HG03520 (cell line): ENCODE measurements at regions not wholly inside any gene's neighbourhood (a gene's known extent, or its start where the extent isn't known, plus 50 kb on each side); places are given as distances from the start of the nearest gene placed in this dataset.

Experiments used
- ATAC-seq: cut with Tn5 transposase; IDR thresholded peaks from one replicate; pipeline ENCODE4 v1.9.1; 2021; ENCODE audit warnings: mild to moderate bottlenecking, moderate library complexity; ENCODE audit not compliant: unreplicated experiment

DNA sequence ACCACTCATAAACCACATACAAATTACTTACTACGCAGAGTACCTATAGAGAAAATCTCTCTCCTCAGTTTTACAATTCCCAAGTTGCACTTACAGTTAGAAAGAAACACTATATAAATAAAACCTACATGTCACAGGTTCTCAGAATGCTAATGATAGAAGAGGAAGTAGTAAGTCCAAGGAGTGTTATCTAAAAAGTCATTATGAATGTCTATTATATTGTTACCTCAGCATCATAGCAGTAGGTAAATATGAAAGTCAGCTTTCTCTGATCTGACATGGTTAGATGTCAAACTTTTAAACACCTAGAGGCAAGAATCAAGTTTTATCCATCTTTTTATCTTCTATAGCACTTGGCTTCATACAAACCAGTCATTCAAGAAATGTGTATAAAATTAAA, 163.2 kb upstream of the FAM241A start:
- no peak for ATAC-seq

DNA sequence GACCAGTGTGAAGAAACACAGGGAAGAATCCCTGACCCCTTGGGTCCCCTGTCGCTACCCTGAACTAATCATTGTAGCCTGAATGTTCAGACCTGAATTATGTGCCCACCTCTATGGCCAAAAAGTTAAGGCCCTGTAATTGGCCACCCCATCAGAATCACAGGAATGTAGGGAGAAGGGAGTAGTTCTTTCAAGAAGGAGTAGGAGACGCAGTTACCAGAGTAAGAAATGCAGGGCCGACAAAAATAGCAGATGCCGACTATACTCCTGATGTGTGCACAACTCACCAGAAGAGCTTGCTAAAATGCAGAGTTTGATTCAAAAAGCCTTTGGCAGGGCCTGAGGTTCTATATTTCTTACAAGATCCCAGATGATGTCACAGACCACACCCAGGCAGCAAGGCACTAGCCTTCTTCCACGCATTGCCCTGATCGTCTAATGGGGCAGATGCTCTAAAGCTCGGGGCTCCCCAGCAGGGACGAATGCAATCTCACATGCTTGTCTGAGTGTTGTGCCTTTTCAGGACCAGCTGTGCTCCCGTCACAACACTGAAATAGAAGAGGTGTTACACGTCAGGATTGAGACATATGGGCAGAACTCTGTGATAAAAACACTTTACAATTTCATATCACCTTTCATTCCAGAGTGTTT, 161.0 kb upstream of the FAM241A start:
- ATAC-seq = no peak

DNA sequence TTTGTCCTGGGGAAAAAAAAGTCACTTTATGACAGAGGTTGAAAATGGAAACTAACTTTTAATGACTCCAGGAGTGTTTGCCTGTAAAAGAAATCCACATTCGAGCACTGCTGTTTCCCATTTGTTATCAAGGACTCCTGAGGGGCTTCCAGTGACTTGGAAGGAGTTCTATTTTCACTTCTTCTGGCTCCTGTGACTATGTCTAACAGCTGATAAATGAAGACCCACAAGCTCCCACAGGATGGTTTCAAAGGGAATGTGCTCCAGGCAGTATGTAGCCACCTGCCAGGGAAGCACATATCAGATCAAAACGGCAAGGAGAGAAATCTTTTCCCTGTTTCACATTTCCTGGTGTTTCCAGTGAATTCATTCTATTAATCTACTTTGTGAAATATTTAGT, 159.8 kb upstream of the FAM241A start:
- no peak for ATAC-seq

DNA sequence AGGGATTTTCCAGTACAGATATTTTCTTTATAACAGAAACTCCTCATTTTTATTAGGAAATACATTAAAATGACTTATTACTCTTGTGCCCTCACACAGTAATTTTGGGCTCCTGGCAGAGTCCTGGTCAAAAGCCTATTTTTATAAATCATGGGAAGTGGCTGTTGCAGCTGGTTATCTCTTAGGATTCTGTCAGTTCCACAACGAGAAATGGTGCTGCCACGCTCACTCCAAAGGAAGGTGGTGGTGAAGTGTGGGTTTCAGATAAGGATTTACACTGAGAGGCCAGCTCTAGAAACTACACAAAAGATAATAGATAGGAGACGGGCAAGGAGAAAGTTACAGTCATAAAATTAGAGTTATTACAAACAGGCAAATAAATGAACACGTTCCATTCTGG, 159.2 kb upstream of the FAM241A start:
- ATAC-seq = no peak

DNA sequence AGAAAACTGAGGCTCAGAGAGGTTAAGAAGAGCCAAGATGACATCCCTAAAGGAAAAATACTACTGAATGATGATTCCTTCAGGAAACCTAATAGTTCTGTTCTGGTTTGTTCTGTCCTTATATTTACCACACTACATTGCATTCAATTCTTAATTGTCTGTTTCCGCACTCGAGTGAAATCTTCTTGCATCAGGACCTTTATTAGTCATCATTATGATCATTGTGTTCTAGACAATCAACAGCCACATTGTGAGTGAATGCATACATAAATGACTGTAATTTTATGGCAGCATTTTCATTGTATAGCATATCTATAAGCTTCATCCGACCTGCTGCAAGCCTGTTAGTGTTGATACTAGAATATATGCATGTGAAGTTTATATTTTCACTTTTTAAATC, 156.7 kb upstream of the FAM241A start:
- ATAC-seq = no peak

DNA sequence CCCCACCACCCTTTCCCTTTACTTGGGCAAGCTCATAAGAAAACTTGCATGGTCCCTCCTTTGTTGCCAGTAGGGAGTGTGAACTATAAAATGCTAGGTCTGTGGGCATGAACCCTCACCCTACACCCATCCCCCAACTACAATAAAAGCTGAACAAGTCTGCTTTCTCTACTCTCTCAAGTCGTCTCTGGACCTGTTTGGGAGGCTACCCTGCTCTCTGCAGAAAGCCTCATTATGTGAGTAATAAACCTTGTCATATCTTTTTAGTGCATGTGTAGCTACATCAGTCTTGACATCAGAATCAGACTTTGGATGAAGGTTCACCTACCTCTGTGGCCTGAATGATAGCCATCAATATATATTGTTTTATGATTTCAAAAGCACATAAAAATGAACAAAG, 155.4 kb upstream of the FAM241A start:
- no peak for ATAC-seq

DNA sequence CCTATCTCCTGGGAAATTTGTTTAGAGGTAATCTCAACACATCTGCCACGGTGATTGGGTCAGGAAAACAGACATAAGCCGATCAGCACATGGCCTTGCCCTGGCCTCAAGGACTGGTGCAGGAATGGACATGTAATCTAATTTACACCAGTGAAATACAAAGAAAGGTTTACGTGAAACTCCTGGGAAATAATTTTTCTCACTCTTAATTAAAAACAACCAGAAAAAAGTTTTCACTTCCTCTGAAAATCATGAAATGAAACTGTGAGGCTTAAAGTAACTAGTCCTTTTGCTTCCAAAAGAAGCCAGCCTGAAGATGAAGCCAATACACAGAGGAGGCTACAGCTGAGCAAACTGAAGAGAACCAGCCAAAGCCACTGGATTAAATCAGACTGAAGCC, 154.1 kb upstream of the FAM241A start:
- peak; percentile 94 for ATAC-seq

DNA sequence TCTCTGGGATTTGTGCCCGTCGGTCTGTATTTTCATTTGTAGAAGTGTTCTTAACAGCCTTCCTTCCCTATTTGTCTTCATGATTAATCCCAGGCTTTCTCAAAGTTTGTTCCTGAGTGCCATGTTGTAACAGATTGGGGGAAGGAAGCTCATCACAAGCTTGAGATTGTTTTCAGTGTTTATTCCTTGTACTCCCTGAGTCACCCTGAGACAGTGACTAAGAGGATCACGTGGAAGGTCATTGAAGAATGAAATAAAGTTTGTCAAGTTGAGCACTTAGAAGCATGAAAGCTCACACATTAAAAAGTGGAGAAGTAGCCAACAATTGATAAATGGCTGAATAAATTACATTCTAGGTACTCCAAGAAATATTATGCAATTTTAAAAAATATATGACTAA, 153.5 kb upstream of the FAM241A start:
- ATAC-seq = no peak

DNA sequence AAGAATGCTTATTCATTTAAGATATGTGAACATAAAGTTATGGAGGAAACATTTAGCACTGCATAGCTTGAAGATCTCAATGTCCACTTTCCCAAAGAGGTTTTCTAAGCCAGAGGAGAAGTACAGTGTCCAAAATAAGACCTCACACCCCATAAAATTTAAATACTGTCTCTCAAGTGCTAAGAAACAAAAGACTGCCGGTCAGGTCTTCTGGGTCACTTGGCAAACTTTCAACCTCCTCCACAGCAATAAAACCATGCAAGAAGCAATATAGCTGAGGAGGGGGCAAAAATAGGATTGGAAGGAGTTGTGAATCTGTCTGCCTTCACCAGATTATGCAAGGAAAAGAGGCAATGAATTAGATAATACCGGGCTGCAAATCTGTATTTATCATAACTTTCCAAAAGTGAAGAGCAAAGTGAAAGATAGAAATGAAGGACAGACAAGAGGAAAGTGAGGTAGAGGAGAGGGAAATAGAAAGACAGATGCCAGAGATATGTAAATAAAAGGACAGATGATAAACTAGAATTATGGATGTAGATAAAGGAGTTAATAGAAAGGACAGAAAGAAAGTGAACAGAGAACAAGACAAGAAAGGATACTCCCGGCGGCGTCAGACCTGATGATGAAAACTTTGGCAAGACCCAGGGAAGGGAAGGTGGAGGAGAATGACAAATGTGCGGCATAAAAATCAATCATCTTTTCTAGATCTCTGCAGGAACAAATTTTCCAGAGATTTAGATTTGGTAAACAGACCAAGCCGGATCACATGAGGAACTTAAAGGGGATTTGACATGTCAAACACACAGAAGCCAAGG, 152.7 kb upstream of the FAM241A start:
- no peak for ATAC-seq

DNA sequence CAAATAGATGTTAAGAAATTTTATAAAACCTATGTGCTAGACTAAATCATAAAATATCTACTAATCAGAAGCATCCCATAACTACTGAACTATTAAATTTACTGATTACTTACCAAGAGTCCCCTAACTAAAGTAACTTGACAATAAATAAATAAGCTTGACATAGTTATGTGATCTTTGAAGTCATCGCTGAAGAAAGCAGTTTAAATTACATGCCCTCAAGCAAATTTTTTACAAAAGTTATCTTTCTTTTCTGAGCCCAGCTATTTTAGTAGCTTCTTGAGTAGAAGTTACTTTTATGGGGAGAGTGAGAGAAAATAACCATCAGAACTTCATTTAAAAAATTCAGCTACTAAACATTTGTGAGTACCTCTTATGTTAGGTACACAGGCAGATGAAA, 150.9 kb upstream of the FAM241A start:
- ATAC-seq = no peak

DNA sequence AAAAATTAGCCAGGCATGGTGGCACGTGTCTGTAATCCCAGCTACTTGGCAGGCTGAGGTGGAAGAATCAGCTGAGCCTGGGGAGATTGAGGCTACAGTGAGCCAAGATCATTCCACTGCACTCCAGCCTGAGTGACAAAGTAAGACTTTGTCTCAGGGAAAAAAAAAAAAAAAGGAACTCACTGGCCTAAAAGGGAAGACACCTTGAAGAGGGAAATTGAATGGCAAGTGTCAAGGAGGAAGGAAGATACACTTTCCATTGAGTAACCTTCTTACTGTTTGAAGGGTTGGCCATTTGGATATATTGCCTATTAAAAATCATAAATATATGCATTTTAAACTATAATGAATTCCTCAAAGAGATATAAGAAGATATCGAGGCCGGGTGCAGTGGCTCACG, 147.5 kb upstream of the FAM241A start:
- ATAC-seq = no peak

DNA sequence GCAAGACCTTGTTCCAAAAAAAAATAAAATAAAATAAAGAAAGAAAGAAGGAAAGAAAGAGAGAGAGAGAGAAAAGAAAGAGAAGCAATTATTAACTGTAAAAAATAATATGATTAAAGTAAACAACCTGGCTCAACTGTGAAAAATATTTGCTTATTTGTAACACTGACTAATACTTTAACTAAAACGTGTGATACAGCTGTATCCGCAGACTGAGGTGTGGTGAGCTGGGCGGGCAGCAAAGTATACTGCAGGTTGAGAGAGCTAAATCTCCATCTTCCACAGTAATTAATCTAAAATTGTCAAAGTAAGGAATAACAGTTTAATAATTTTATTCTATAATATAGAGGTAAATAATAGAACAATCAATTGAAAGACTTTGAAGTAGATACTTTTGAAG, 145.5 kb upstream of the FAM241A start:
- no peak for ATAC-seq

DNA sequence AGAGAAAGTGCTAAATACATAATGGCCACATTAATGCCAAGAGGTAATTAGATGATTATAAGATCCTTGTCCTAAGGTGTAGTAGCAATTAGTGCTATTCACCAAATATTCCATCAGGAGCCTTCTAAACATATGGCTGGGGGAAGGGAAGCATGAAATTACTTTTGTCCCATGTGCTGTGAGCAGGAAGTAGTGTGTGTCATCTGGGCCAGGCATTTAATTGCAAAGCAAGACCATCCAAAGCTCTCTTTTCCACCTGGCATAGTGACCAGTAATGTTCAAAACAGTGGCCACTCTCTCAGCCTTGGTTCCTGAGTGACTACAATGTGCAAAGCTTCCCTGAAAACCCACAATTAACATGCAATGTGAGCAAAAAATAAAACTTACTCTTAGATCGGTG, 144.2 kb upstream of the FAM241A start:
- ATAC-seq = no peak

DNA sequence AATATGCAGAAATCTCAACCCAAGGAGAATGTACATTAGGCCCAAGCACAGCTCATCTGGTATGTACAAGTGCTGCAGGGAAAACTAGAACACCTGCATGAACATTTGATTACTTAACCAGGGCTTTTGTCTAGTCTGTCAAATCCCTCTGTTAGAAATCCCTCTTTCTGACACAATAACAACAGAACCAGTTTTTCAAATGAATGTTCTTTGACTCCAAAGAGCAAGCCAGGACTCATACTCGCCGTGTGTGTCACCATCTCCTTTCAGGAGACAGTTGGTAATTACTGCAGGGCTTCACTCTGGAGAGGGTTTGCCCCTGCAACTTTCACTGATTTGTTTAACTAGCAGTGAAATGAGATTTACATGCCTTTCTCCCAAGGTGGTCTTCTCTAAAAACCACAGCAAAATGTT, 143.0 kb upstream of the FAM241A start:
- ATAC-seq = no peak

DNA sequence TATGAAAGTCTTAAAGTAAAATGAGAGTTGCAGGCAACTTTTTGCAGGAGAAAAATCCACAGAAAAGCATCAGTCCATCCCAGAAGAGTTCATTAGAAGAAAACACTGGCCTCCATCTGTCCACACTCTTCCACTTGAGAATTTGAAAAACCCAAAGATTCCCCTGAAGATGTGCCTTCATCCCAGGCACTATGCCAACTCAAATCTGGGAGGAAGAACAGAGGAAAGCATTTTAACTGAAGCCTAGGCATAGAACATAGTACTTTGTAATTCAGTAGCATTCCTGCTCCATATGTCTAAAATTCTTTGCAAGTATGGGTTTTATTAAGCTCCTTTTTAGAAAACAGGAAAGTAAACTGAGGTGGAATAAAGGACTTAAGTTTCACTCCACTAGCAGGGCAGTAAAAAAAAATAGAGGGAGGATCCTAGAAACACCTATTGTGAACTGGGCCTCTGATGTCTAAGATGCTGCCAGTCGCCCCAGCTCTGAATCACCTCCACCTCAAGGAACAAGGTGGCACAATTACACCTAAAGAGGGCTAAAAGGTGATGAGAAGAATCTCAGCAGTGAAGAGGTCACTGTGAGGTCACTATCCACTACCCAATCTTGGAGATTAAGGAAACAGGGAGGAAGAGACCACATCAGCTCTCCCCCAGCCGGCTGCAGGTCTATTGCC, 141.9 kb upstream of the FAM241A start:
- ATAC-seq = no peak

DNA sequence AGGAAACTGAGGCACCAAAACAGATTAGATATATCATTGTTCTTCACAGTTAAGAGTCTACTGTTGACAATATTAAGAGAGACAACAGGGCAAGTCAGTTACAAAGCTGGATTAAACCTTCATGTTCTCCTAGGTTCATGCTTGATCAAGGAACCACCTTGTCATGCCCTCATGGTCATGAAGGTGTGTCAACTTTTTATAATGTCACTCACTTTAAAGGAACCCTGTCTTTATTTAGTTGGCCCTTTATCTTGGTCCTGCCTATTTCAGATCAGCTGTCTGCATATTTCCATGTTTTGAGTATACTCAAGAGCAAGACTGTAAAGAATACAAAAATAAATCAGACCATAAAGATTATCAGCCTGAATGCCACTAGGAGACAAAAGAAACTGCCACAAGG, 140.2 kb upstream of the FAM241A start:
- no peak for ATAC-seq

DNA sequence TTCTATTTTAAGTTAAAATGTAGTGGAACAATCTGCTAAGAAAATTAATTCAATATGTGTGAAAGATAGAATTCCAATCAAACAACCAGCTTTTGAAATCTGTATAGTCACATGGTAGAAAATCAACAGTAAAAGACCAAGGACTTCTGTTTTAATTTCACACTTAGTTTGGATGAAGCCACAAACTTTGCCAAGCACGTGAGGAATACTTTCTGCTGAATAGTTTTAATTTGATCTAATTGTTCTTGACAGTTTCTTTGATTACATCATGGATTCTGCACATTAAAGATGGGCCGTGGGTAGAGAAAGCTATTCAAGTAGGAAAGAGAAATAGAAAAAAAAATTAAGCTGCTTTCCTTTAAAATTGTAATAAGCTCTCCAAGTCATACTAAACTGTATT, 137.9 kb upstream of the FAM241A start:
- no peak for ATAC-seq

DNA sequence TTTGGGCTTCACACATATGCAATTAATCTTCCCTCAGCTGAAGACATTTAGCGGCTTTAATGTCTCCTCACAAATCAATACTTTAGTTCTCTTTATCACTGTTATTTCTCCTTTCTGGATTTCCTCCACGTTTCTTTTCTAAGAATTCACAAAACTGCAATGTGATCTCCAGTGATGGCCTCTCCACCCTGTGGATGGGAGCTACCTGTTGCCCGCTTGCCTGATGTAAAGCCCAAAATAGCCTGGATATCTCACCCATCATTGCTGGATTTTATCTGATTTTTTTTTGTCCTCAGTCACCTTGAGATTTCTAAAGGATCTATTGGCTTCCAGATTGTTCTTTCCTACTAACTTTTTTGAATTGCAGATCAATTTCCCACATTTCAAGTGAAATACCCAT, 129.3 kb upstream of the FAM241A start:
- ATAC-seq = no peak

DNA sequence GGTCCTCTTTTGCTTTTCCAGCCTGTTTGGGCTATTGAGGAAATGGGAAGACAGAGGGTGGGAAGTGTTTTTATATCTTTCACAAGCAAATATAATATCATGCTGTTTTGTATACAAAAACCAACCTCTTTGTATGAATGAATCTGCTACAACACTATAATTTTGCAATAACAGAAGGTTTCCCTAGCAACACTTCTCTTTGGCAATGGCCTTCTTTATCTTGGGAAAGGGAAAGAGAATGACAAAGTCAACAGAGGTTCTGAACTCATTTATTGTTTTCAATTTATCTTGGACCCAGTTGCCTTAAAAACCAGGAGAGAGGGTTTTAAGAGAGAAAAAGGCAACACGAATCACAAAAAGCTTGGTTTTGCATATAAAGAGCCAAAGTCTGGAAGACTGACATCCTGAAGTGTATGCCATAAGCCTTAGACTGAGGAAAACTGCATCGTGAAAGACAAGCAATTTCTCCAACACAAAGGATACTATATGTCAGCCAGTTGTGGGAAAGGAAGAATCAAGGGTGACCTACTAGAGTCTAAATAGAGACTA, 121.8 kb upstream of the FAM241A start:
- ATAC-seq = no peak

DNA sequence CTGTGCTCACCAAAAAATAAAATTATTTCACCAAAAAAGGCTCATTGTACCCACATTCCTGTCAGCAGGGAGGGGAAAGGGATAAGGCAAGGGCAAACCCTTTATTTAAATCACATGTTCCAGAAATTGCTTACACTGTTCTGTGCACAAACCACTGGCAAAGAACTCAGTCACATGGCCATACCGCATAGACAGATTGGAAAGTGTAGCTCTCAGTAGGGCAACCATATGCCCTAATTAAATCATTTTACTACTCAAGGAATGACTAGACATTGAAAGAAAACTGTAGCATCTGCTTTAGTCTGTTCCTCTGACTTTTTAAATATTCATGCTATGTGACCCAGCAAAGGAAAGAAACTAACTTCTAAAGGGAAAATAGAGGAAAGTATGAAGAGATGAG, 119.2 kb upstream of the FAM241A start:
- ATAC-seq = no peak

DNA sequence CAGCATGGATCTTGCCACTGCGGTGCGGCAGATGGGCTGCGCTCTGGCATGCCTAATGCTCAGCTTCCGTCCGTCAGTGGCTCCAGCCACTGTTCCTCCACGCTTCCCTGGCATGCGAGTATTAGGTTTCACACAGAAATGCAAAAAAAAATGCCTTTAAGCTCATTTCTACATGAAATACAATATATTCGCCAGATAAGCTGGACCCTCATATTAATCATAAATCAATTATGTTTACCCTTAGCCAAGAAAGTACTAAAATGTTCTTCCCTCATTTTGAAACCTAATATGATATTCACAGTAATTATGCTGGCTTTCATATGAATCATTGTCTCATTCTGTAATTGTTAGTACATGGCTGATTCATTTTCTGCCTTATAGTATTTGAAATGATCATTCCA, 115.5 kb upstream of the FAM241A start:
- ATAC-seq = no peak
